OCI-LY1 (cell line): ENCODE measurements at regions not wholly inside any gene's neighbourhood (a gene's known extent, or its start where the extent isn't known, plus 50 kb on each side); places are given as distances from the start of the nearest gene placed in this dataset.

Experiments
- EZH2 ChIP-seq: fragments of 200-600 bp; sonication (generic), shearing (Covaris generic); IDR thresholded peaks from 2 replicates; pipeline ENCODE4 v1.8.0; 2017; ENCODE audit warnings: borderline replicate concordance, mixed run types, mild to moderate bottlenecking, antibody characterized with exemption, low read length, moderate library complexity, mixed read lengths
- TF ChIP-seq, protein P1 (sequence below): fragments of 200-600 bp; sonication (generic), shearing (Covaris generic); IDR thresholded peaks from 2 replicates; pipeline ENCODE4 v1.5.1; 2017; ENCODE audit warnings: mild to moderate bottlenecking, antibody characterized with exemption, low read length, moderate library complexity, mixed read lengths

DNA sequence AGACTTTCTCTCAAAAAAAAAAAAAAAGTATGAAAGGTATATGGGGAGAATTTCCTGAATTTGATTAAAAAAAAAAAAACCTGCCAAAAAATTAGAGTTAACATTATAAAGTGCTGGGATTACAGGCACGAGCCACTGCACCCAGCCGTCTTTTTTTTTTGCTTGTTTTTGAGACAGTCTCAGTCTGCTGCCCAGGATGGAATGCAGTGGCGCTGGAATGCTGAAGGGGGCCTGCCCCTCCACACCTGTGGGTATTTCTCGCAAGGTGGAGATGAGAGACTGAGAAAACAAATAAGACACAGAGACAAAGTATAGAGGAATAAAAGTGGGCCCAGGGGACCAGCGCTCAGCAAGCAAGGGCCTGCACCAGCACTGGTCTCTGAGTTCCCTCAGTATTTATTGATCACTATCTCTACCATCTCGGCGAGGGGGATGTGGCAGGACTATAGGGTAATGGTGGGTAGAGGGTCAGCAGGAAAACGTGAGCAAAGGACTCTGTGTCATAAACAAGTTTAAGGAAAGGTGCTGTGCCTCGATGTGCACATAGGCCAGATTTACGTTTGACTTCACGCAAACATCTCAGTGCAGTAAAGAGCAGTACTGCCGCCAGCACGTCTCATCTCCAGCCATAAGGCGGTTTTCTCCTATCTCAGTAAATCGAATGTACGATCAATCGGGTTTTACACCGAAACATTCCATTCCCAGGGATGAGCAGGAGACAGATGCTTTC lies 117.2 kb downstream of the GOSR1 start:
- no peak for TF ChIP-seq EZH2
- TF ChIP-seq, protein P1, sequence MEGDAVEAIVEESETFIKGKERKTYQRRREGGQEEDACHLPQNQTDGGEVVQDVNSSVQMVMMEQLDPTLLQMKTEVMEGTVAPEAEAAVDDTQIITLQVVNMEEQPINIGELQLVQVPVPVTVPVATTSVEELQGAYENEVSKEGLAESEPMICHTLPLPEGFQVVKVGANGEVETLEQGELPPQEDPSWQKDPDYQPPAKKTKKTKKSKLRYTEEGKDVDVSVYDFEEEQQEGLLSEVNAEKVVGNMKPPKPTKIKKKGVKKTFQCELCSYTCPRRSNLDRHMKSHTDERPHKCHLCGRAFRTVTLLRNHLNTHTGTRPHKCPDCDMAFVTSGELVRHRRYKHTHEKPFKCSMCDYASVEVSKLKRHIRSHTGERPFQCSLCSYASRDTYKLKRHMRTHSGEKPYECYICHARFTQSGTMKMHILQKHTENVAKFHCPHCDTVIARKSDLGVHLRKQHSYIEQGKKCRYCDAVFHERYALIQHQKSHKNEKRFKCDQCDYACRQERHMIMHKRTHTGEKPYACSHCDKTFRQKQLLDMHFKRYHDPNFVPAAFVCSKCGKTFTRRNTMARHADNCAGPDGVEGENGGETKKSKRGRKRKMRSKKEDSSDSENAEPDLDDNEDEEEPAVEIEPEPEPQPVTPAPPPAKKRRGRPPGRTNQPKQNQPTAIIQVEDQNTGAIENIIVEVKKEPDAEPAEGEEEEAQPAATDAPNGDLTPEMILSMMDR, result no peak
